Gastrocnemius medialis (tissue), 4 donors: ENCODE measurements at regions not wholly inside any gene's neighbourhood (a gene's known extent, or its start where the extent isn't known, plus 50 kb on each side); places are given as distances from the start of the nearest gene placed in this dataset.

ENCODE experiments used
- POLR2A ChIP-seq, 2 donors: fragments of 450-650 bp; IDR thresholded peaks; one replicate each; pipeline ENCODE4 v1.6.1; 2017; ENCODE audit warnings: antibody characterized with exemption in 2 of 2, mild to moderate bottlenecking in 2 of 2, moderate library complexity in 2 of 2
- TF ChIP-seq, protein P1 (sequence below), 5 experiments: fragments of 450-650 bp in 3 of 5; fragments of 200-600 bp in 2 of 5; sonication (generic) in 2 of 5; IDR thresholded peaks in 4 of 5; conservative IDR thresholded peaks in 1 of 5; 1 replicate in 4 of 5; 2 replicates in 1 of 5; pipeline ENCODE4 v1.5.1; 2016 to 2019; ENCODE audit warnings: antibody characterized with exemption in 5 of 5, mild to moderate bottlenecking in 3 of 5, moderate library complexity in 3 of 5

DNA sequence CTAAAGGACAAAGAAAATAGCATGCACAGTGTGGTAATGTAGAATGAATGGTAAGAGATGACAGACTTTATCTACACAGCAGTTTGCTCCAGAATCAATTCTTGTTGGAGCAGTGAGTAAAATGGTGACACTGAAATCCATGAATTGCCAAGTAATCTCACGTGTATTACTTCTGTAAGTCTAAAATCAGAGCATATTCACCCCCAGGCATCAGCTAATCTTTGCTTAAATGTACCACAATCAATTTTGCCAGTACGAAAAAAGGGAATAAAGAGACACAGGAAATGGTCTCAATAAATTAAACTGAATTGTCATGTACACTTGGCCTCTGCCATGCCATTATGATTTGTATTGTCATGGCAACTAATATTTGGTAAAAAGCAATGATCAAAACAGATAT lies 294.2 kb downstream of the PCDH17 start:
- TF ChIP-seq POLR2A (IDR thresholded peaks at IDR 0.05) = no peak
- TF ChIP-seq, protein P1, sequence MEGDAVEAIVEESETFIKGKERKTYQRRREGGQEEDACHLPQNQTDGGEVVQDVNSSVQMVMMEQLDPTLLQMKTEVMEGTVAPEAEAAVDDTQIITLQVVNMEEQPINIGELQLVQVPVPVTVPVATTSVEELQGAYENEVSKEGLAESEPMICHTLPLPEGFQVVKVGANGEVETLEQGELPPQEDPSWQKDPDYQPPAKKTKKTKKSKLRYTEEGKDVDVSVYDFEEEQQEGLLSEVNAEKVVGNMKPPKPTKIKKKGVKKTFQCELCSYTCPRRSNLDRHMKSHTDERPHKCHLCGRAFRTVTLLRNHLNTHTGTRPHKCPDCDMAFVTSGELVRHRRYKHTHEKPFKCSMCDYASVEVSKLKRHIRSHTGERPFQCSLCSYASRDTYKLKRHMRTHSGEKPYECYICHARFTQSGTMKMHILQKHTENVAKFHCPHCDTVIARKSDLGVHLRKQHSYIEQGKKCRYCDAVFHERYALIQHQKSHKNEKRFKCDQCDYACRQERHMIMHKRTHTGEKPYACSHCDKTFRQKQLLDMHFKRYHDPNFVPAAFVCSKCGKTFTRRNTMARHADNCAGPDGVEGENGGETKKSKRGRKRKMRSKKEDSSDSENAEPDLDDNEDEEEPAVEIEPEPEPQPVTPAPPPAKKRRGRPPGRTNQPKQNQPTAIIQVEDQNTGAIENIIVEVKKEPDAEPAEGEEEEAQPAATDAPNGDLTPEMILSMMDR (IDR thresholded peaks at IDR 0.05 in 4 of 5, conservative IDR thresholded peaks at IDR 0.05 in 1 of 5) = no peak
